OCI-LY7 (cell line): ENCODE measurements at regions not wholly inside any gene's neighbourhood (a gene's known extent, or its start where the extent isn't known, plus 50 kb on each side); places are given as distances from the start of the nearest gene placed in this dataset.
"Not testable (repeated sequence)": the region's sequence is repeated elsewhere in the genome, so short reads cannot be mapped to it uniquely, and the experiment has no call there.

Source experiments
- BruUV-seq: library from RNA; stranded (reverse); fragments of 400-500 nt; replicated peaks from 2 replicates; lab custom pipeline; 2021; lab: Mats Ljungman, UMichigan
- CTCF ChIA-PET: fragments of 300-600 bp; sonication (Branson Sonifier 250); formaldehyde crosslinking; loops from one replicate; lab custom pipeline; 2022; ENCODE audit warnings: antibody characterized with exemption; ENCODE audit not compliant: unreplicated experiment; lab: Charles Lee
- POLR2A ChIA-PET: fragments of 300-600 bp; sonication (Branson Sonifier 250); formaldehyde crosslinking; loops from one replicate; lab custom pipeline; 2022; ENCODE audit warnings: antibody characterized with exemption; lab: Charles Lee
- DNase-seq: peaks from one replicate; pipeline ENCODE4 v3.0.0-alpha.2; 2015; ENCODE audit warnings: low spot score
- H2AFZ ChIP-seq: fragments of 200-600 bp; sonication (generic), shearing (Covaris generic); 2 replicates; pipeline ENCODE4 v1.6.1; 2014; ENCODE audit warnings: mild to moderate bottlenecking, antibody characterized with exemption, low read length, moderate library complexity
- H3K27ac ChIP-seq: fragments of 200-600 bp; sonication (generic); 2 replicates; pipeline ENCODE4 v1.5.1; 2014; ENCODE audit warnings: mixed run types, low read depth, mild to moderate bottlenecking, moderate library complexity, low read length, inconsistent platforms; ENCODE audit not compliant: poor library complexity, severe bottlenecking
- H3K36me3 ChIP-seq: fragments of 200-600 bp; sonication (generic); 2 replicates; pipeline ENCODE4 v1.6.1; 2014; ENCODE audit warnings: mild to moderate bottlenecking, antibody characterized with exemption, low read length, moderate library complexity, mixed read lengths; ENCODE audit not compliant: insufficient read depth
- H3K4me1 ChIP-seq: fragments of 200-600 bp; sonication (generic); 2 replicates; pipeline ENCODE4 v1.5.1; 2014; ENCODE audit warnings: mild to moderate bottlenecking, low read length; ENCODE audit not compliant: insufficient read depth, poor library complexity, severe bottlenecking
- H3K4me2 ChIP-seq: fragments of 200-600 bp; sonication (generic); 2 replicates; pipeline ENCODE4 v1.6.1; 2014; ENCODE audit warnings: mild to moderate bottlenecking, low read length
- H3K4me3 ChIP-seq: fragments of 200-600 bp; sonication (generic); 2 replicates; pipeline ENCODE4 v1.5.1; 2014; ENCODE audit warnings: mild to moderate bottlenecking, low read depth, low read length; ENCODE audit not compliant: poor library complexity, severe bottlenecking
- H3K79me2 ChIP-seq: fragments of 200-600 bp; sonication (generic); 2 replicates; pipeline ENCODE4 v1.6.1; 2016; ENCODE audit warnings: low read depth, mild to moderate bottlenecking, low read length, moderate library complexity, mixed read lengths; ENCODE audit not compliant: insufficient read depth
- H3K9me2 ChIP-seq: fragments of 200-600 bp; sonication (generic); 2 replicates; pipeline ENCODE4 v1.6.1; 2016; ENCODE audit warnings: mild to moderate bottlenecking, low read length, mixed read lengths; ENCODE audit not compliant: insufficient read depth
- H3K9me3 ChIP-seq: fragments of 200-600 bp; sonication (generic); 2 replicates; pipeline ENCODE4 v1.6.1; 2014; ENCODE audit warnings: mild to moderate bottlenecking, mixed run types, low read length, mixed read lengths
- H4K20me1 ChIP-seq: fragments of 200-600 bp; sonication (generic); 2 replicates; pipeline ENCODE4 v1.6.1; 2014; ENCODE audit warnings: mild to moderate bottlenecking, antibody characterized with exemption, low read length, moderate library complexity, mixed read lengths; ENCODE audit not compliant: insufficient read depth
- CTCF ChIP-seq: fragments of 200-600 bp; sonication (generic); conservative IDR thresholded peaks from 2 replicates; pipeline ENCODE4 v1.5.1; 2014; ENCODE audit warnings: mild to moderate bottlenecking, antibody characterized with exemption, low read length, moderate library complexity, mixed read lengths
- EZH2phosphoT487 ChIP-seq: fragments of 200-600 bp; sonication (generic); IDR thresholded peaks from 2 replicates; pipeline ENCODE4 v1.6.1; 2018; ENCODE audit warnings: low read depth, borderline replicate concordance, mild to moderate bottlenecking, mixed run types, antibody characterized with exemption, low read length, moderate library complexity, mixed read lengths
- intact Hi-C: fragments of 100-400 bp; cut with micrococcal nuclease; formaldehyde crosslinking; loops from one replicate; pipeline ENCODE4 v1.10.0; 2022; ENCODE audit not compliant: unreplicated experiment

GRCh38 chr2:8608411-8608954, 73.4 kb upstream of the ID2 start:
- H4K20me1 ChIP-seq = no peaks in the 10 kb centered on the region
- H3K4me1 ChIP-seq = peaks cover 20% of the 10 kb centered on the region
- no peak overlapping the region for H3K27ac ChIP-seq
- no peak overlapping the region for H2AFZ ChIP-seq
- TF ChIP-seq CTCF (no peak), EZH2phosphoT487 (no peak)
- H3K36me3 ChIP-seq = no peaks in the 10 kb centered on the region; the same call in 1 of the 2 replicates
- H3K9me3 ChIP-seq = 0 out of 2 replicates have a peak, but pooled peaks cover 9% of the 10 kb centered on the region
- intact Hi-C loops = no loop called here
- ChIA-PET CTCF (no interaction called here), POLR2A (interaction anchor here (0.7 to 1.0 kb wide), 2 partner anchors 23 to 72 kb away, joined by 3 to 4 read pairs; no protein-coding TSS in a partner anchor)
- H3K4me2 ChIP-seq = no peak overlapping the region
- H3K9me2 ChIP-seq = no peaks in the 10 kb centered on the region
- no peak overlapping the region for H3K4me3 ChIP-seq
- no peaks in the 10 kb centered on the region for H3K79me2 ChIP-seq
- DNase-seq = no peak
- BruUV-seq = no TSS peak

DNA sequence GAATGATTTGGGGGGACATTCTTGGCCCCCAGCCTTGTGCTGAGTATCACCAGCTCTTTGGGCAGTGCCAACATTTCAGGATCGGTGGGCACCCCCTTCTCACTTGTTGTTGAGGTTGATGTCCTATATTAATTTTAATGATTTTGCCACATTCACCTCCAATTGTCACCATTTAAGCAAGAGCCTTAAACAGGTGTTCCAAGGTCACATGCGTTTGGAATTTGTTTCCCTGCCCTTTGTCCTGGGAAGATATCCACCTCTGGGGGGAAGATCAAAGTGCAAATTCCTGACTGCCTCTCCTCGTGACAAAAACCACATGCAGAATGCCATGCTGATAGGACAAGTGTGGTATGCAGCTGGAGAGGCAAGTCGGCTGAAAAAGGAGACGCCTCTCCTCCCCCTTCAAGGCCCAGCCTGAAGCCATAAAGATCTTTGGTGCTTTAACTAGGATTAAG, 72.5 kb upstream of the ID2 start:
- Histone ChIP-seq H4K20me1 (no peaks in the 10 kb centered on the region), H3K9me2 (no peaks in the 10 kb centered on the region), H3K4me1 (peaks cover 20% of the 10 kb centered on the region), H2AFZ (no peak overlapping the region), H3K4me3 (no peak overlapping the region), H3K79me2 (no peaks in the 10 kb centered on the region), H3K36me3 (no peaks in the 10 kb centered on the region; the same call in 1 of the 2 replicates), H3K4me2 (no peak overlapping the region), H3K9me3 (0 out of 2 replicates have a peak, but pooled peaks cover 9% of the 10 kb centered on the region), H3K27ac (no peak overlapping the region)
- BruUV-seq = no TSS peak
- ChIA-PET CTCF (no interaction called here), POLR2A (interaction anchor here (0.6 to 1.0 kb wide), 2 partner anchors 24 to 160 kb away, joined by 4 to 6 read pairs; no protein-coding TSS in a partner anchor)
- TF ChIP-seq CTCF (no peak), EZH2phosphoT487 (no peak)
- intact Hi-C loops = no loop called here
- DNase-seq = no peak

DNA sequence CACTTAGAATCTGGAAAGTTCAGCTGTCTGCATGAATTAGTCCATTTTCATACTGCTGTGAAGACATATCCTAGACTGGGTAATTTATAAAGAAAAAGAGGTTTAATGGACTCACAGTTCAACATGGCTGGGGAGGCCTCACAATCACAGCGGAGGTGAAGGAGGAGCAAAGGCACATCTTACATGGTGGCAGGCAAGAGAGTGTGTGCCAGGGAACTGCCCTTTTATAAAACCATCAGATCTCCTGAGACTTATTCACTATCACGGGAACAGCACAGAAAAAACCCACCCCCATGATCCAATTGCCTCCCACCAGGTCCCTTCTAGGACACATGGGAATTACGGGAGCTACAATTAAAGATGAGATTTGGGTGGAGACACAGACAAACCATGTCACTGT, 71.1 kb upstream of the ID2 start:
- BruUV-seq, H3K9me3 ChIP-seq, H3K36me3 ChIP-seq, H3K4me3 ChIP-seq, intact Hi-C loops, DNase-seq, H3K4me2 ChIP-seq, CTCF ChIA-PET, H3K9me2 ChIP-seq, H2AFZ ChIP-seq, H3K79me2 ChIP-seq, H3K27ac ChIP-seq, H4K20me1 ChIP-seq: not testable (repeated sequence)
- POLR2A ChIA-PET = interaction anchor here (1.6 kb wide), 1 partner anchor 22 kb away, joined by 3 read pairs; no protein-coding TSS in a partner anchor
- H3K4me1 ChIP-seq = peaks cover 16% of the 10 kb centered on the region
